ENCODE measurements at regions not wholly inside any gene's neighbourhood (a gene's known extent, or its start where the extent isn't known, plus 50 kb on each side); places are given as distances from the start of the nearest gene placed in this dataset.

DNA sequence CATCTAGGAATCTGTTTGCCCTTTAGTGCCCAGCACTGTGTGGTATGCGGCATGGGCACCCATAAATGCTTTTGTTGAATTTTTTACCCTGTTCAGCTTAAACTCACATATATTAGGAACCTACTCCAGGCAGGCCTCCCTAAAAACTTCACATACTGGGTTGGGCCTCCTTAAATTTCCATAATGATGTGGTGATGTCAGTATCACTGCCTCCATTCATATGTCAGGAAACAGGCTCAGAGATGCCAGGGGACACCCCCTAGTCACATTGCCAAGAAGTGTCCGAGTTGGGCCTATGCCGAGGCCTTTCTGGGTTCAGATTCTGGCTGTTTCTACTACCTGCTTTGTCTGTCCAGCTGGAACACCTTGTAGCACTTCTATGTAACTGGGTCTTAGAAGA is 55.7 kb upstream of the RUNX3 start:
- DNase-seq (ENCODE audit: low spot score) = no peak

DNA sequence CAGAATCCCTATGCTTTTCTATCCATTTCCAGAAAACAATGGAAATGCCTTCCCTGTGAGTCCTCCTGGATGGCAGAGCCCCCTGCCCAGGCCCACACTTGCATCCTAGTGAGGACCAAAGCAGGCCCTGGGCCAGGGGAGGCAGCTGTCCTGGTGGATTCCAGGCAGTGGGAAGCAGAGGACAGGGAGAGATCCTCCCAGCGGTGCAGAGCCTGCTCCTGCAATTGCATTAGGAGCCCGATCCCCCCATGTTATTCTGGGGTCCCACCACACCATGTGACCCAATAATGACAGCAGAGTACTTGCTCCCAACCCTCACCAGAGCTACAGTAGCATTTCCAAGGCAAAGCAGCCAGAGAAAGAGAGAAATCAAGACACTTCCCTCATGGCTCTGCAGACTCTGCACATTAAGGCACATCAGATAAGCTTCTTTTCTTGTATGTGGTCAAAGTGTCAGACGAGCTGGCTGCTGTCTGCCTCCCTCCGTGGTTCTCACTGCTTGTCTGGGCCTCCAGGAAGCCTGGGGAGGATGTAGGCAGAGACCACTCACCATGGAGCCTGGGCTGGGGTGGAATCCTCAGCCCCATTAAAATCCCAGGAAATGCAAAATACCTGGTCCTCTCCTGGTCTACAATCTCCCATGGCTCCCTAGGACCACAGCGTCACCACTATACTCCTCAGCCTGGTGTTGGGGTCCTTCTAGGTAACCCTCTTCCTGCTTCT is 54.9 kb upstream of the RUNX3 start:
- no peak for DNase-seq (ENCODE audit: low spot score)

DNA sequence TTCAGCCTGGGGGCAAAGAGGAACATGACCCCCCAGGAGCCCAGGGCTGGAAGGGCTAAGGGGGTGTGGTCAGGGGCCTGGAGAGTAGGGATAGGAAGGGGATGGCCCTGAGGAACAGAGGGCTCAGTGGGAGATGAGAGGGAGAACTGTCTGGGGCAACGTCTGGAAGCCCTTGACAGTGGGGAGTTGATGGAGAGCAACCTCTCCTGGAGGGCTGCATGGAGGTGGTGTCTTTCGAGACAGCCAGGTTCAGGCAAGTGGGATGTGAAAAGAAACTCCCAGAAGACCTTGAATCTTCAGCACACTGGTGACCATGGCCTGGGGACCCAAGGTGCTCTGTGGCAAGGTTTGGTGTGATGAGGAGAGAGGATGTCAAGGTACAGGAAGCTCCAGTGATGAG is 54.2 kb upstream of the RUNX3 start:
- no peak for DNase-seq (ENCODE audit: low spot score)

DNA sequence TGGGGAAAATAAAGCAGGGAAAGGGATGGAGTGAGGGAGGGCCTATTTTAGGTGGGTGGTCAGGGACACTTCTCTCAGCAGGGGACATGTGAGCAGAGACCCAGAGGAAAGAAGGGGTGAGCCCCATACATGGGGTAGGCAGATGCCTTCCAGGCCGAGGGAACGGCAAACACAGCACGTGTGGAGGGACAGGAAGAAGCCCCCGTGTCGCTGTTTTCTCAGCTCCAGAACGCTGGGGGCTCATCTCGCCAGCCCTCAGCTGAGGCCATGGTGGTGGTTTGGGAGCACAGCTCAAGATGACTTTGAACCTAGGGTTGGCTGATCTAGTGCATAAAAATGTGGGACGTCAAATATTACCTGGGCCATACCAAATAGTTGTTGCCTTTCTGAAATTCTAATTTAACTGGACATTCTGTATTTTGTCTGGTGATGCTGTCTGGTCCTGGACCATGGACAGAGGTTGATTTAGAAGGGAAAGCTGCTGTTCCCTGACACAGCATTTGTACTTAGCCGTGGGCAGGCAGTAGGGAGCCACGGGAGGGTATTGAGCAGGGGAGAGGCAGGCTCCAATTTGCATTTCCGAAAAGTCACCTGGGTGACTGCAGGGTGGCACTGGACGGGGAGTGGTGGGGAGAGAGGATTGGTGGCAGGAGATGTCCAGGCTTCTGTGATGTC is 53.1 kb upstream of the RUNX3 start:
- no peak for DNase-seq (ENCODE audit: low spot score)

- no peak for DNase-seq (ENCODE audit: low spot score)
These were observed 51.5 kb upstream of the RUNX3 start for GRCh38 chr1:24981631-24982005.

GRCh38 chr1:24980836-24981630 is 51.0 kb upstream of the RUNX3 start:
- DNase-seq (ENCODE audit: low spot score) = no peak
